ENCODE measurements at regions not wholly inside any gene's neighbourhood (a gene's known extent, or its start where the extent isn't known, plus 50 kb on each side); places are given as distances from the start of the nearest gene placed in this dataset.
A peak's percentile ranks its signal among the peaks of the same experiment; 100 is the strongest.
"Not testable (repeated sequence)": the region's sequence is repeated elsewhere in the genome, so short reads cannot be mapped to it uniquely, and the experiment has no call there.

- DNase-seq (ENCODE audit: low spot score), result no peak
These were observed 68.9 kb upstream of the NFE2L3 start for GRCh38 chr7:26083113-26083512.

DNA sequence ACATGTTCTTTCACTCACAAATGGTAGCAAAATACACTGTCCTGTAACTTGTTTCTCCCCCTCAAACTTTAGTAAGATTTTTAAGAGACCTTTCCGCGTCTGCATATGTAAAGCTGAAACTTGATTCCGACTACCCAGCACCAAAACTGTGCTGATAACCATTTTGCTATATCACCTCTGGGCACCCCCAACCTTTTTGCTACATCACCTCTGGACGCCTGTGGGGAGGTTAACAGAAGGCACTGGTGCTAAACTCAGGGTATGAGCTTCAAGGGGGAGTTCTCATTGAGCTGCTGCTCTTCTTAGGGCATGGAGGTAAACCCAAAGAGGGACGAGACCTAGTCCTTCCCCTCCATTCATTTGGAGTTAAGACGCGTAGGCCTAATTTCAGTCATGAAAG is 67.6 kb upstream of the NFE2L3 start:
- DNase-seq (ENCODE audit: low spot score), result no peak

DNA sequence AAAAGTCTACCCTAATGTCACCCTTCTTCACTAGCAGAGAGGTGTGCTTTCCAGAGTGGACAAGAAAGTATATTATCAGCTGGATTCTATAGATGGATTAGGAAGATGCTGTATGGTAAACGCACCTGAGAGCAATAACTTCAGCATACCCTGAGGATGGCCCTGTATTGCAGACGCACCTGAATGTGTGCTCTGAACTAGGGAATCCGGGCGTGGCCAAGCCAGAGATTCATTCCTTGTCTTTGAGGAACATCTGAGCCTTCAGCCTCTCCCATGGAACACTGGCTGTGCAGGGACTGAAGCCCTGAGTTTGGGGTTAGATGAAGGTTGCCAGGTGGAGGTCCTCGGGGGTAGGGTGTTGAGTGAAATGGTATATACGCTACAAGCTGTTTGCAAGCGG is 66.2 kb upstream of the NFE2L3 start:
- no peak for DNase-seq (ENCODE audit: low spot score)

DNA sequence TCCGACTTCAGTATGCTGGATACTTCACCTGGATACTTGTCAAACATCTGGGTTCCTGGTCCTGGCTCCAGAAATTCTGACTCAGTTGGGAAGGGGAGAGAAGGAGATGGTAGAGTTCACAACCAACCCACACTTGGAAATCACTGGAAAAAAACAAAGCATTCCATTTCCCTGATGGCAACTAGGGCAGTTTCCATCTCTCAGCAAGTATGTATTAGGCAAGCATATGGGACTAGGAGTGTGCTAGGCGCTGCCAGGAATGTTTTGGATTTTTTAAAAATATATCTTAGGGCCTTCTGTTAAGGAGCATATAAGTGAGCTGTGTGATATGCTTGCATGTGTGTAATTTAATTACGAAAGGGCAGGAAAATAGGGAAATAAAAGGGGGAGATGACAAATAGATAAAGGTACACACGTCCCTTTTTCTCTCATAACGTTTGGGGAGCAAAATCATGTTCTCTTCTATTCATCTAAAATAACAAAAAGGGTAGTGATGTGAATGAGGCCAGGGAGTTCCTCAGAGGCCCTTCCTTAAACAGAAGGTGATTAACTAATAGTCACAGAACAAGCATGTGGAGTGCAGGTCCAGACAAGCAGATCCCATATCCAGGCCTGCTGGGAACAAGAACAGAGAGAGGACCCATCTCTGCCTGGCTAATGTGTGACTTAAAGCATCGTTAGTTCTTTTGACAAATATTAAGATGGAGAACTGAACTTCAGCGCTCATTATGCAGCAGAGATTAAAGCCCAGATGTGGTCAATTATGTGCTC is 64.5 kb upstream of the NFE2L3 start:
- no peak for DNase-seq (ENCODE audit: low spot score)

DNA sequence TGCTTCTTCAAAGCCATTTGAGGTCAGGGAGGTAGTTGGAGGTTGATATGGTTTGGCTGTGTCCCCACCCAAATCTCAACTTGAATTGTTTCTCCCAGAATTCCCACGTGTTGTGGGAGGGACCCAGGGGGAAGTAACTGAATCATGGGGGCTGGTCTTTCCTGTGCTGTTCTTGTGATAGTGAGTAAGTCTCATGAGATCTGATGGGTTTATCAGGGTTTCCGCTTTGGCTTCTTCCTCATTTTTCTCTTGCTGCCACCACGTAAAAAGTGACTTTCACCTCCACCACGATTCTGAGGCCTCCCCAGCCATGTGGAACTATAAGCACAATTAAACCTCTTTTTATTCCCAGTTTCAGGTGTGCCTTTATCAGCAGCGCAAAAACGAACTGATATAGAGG is 62.5 kb upstream of the NFE2L3 start:
- DNase-seq (ENCODE audit: low spot score), result not testable (repeated sequence)

DNA sequence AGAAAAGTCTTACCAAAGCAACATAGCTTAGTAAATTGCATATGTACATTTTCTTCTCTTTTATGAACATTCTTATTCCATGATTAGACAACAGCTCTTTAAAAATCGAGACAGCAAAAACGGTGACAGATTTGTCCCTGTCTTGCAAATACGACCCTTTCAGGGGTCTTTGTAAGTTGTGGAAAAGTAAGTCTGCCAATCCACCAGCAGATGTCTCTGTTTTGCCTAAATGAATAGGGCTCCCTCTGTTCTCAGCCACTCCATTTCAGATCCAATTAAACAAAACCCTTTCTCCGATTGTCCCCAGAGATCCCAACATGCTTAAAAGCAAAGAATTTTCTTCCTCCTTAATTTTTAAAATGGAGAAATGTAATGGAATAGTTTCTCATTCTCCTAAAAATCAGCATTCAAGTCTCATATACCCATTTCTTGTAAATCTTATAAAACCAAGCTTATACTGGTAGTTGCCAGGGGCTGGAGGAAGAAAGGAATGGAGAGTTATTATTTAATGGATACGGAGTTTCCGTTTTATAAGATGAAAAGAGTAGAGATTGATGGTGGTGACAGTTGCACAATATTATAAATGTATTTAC is 61.0 kb upstream of the NFE2L3 start:
- DNase-seq (ENCODE audit: low spot score), result no peak

DNA sequence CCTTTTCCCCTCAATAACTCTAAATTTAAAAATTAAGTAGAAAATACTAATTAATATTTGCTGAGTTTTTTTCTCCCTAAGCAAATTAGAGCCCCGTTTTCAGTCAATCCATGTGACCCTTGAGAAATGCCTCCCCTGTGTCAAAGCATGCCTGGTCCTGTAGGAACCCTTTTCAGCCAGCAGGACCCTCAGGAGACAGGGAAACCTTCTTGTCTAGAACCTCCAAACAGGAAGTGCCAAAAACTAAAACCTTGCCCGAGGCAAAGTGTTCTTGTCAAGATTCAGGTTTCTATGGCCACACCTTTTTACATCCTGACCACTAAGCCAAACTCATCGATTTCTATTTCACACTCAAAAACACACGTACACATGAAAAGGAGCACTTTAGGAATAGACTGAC is 60.1 kb upstream of the NFE2L3 start:
- no peak for DNase-seq (ENCODE audit: low spot score)

- no peak for DNase-seq (ENCODE audit: low spot score)
These were observed 59.0 kb upstream of the NFE2L3 start for GRCh38 chr7:26093023-26093422.

- no peak for DNase-seq (ENCODE audit: low spot score)
These were observed 55.9 kb upstream of the NFE2L3 start for GRCh38 chr7:26096136-26096535.

GRCh38 chr7:26097837-26098668 is 53.9 kb upstream of the NFE2L3 start:
- DNase-seq (ENCODE audit: low spot score), result no peak

DNA sequence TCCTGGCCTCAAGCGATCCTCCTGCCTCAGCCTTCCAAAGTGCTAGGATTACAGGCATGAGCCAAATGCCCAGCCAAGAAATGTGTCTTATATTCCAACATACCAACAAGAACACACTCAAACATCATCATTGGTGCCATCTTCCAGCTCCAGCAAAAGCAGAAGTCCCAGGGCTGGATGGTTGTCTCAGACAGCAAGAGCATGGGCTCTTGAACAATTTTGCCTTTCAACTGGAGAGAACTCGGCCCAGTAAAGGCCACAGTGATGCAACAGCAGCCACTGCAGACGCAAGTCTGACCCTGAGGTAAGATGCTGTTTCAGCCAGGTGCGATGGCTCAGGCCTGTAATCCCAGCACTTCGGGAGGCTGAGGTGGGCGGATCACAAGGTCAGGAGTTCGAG is 52.8 kb upstream of the NFE2L3 start:
- no peak for DNase-seq (ENCODE audit: low spot score)

DNA sequence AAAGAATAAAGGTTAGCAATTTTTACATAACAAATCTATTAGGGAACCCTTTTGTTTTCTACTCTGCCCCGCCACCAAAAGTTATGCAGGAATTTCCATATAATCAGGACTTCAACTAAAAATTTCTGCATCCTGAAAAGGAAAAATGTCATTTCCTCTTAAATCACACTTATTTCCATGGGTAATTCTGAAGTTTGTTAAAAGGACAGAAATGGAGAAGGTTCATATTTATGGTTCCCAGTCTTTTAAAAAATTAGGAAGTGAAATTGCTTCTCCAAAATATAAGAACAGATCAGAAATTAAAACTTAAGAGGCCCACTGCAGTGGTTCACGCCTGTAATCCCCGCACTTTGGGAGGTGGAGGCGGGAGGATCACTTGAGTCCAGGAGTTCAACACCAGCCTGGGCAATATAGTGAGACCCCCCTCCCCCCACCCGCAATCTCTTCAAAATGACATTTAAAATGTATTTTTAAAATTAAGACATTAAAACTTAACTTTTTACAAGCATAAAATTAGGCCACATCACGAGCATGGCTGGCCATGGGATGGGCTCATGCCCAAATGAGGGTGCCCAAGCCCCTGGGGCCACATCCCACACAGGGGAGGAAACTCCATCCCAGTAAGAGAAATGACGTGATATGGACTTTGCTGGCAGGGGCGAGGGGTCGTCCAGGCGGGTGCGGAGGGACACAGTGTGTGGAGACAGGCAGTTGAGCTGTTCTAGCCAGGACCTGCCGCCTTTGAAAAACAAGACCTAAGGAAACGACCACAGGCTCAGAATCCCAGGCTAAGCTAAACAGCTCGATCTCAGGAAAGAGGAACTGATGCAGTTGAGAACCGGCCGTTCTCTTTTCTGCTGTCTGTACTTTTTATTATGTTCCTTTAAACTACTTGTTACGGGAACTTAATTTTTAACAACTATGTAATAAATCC is 51.3 kb upstream of the NFE2L3 start:
- peak; percentile 55 for DNase-seq (ENCODE audit: low spot score)

DNA sequence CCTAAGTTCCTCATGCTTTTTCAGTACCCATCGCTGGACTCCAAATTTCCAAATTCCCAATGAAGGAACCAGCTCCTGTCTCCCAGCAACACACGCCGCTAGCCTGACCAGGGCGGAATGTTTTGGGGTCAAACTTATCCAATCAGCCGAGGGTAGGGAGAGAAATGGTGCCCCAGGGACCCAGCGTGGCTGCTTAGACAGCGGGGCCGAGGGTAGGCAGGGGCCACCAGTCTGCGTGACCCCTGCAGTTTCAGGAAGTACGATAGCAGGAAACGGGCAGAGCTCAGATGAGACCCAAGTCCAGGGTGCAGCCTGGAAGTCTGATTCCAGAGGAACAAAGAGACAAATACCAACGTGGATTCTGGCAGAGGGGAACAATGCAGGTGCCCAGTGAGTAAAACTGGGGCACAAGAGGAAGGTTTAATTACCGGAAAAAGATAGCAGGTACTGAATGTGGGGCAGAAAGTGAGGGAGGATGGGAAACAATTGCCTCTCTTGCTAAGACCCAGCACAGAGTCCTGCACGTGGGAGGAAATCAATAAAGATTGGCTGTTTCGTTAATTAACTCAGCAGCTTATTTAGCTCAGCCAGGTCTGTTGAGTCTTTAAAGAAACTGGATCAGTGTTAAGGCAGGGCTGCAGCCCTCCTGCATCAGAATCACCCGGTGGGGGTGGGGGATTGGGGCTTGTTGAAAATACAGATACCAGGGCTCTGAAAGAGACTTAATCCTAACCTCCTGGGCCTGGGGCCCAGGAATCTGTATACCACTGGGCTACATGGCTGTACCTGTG is 50.4 kb upstream of the NFE2L3 start:
- peak; percentile 69 for DNase-seq (ENCODE audit: low spot score)

DNA sequence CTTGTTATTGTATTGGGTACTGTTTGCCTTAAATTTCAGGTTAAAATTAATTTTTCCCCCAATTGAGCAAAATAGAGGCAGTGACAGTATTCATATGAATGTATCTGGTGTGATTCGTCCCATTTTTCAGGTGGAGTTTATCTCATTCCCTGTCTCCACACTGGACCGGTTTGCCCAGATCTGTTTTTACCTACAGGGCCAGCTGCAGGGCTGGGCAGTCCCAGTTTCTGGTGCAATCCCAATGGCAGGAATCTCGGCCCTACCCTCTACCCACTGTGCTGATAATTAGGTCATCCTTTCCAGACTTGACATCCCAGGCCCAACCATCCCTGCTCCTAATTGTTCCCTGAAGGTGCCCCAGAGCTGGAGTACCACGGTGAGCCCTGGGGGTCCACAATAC is 49.8 kb upstream of the NFE2L3 start:
- DNase-seq (ENCODE audit: low spot score), result no peak
